ENCODE measurements at regions not wholly inside any gene's neighbourhood (a gene's known extent, or its start where the extent isn't known, plus 50 kb on each side); places are given as distances from the start of the nearest gene placed in this dataset.
A peak's percentile ranks its signal among the peaks of the same experiment; 100 is the strongest.

DNA sequence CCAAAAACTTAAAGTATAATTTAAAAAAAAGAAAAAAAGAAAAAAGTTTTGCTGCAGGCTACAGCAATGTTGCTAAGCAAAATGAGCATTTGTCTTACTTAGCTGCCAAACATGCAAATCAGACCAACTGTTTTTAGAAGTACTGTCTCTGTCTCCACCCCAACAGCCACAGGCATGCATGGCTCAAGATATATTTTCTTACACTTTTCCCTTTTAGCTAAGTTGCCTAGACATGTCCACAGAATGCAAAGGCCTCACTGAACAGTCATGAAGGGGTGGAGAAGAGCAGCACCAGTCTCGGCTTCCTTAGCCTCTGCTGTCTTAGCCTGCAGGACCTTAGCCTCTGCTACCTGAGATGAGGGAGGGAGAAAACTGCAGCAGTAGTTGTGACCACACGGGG, 128.0 kb upstream of the EIF1AY start:
- H3K4me1 ChIP-seq (ENCODE audit: insufficient read depth, poor library complexity, severe bottlenecking) = no peaks in the 10 kb centered on the region
- TF ChIP-seq, protein P1, sequence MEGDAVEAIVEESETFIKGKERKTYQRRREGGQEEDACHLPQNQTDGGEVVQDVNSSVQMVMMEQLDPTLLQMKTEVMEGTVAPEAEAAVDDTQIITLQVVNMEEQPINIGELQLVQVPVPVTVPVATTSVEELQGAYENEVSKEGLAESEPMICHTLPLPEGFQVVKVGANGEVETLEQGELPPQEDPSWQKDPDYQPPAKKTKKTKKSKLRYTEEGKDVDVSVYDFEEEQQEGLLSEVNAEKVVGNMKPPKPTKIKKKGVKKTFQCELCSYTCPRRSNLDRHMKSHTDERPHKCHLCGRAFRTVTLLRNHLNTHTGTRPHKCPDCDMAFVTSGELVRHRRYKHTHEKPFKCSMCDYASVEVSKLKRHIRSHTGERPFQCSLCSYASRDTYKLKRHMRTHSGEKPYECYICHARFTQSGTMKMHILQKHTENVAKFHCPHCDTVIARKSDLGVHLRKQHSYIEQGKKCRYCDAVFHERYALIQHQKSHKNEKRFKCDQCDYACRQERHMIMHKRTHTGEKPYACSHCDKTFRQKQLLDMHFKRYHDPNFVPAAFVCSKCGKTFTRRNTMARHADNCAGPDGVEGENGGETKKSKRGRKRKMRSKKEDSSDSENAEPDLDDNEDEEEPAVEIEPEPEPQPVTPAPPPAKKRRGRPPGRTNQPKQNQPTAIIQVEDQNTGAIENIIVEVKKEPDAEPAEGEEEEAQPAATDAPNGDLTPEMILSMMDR (IDR thresholded peaks at IDR 0.05; ENCODE audit: poor library complexity, severe bottlenecking) = no peak
- DNase-seq (ENCODE audit: low spot score) (no peak), ATAC-seq (ENCODE audit: low read depth) (peak; percentile 27; the same call in 1 of the 3 replicates)
- H3K36me3 ChIP-seq (ENCODE audit: low read depth) = no peaks in the 10 kb centered on the region
- no peaks in the 10 kb centered on the region for H3K9me3 ChIP-seq (ENCODE audit: severe bottlenecking)
- H3K27ac ChIP-seq (ENCODE audit: poor library complexity, severe bottlenecking) = no peak overlapping the region
- no peaks in the 10 kb centered on the region for H3K27me3 ChIP-seq (ENCODE audit: insufficient read depth, poor library complexity, severe bottlenecking)
- H3K4me3 ChIP-seq (ENCODE audit: severe bottlenecking) = no peak overlapping the region

DNA sequence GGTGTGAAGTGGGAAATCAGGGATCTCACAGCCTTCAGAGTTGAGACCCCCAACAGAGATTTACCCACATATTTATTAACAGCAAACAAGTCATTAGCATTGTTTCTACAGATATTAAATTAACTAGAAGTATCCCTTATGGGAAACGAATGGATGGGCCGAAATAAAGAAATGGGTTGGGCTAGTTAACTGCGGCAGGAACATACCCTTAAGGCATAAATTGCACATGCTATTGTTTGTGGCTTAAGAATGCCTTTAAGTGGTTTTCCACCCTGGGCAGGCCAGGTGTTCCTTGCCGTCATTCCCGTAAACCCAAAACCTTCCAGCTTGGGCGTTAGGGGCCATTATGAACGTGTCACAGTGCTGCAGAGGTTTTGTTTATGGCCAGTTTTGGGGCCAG, 126.3 kb upstream of the EIF1AY start:
- H3K27ac ChIP-seq (ENCODE audit: poor library complexity, severe bottlenecking) = no peak overlapping the region
- no peaks in the 10 kb centered on the region for H3K4me1 ChIP-seq (ENCODE audit: insufficient read depth, poor library complexity, severe bottlenecking)
- H3K4me3 ChIP-seq (ENCODE audit: severe bottlenecking) = no peak overlapping the region
- no peak for DNase-seq (ENCODE audit: low spot score)
- no peaks in the 10 kb centered on the region for H3K27me3 ChIP-seq (ENCODE audit: insufficient read depth, poor library complexity, severe bottlenecking)
- no peak for ATAC-seq (ENCODE audit: low read depth)
- TF ChIP-seq, protein P1 (IDR thresholded peaks at IDR 0.05; ENCODE audit: poor library complexity, severe bottlenecking) = no peak
- no peaks in the 10 kb centered on the region for H3K36me3 ChIP-seq (ENCODE audit: low read depth)
- no peaks in the 10 kb centered on the region for H3K9me3 ChIP-seq (ENCODE audit: severe bottlenecking)

DNA sequence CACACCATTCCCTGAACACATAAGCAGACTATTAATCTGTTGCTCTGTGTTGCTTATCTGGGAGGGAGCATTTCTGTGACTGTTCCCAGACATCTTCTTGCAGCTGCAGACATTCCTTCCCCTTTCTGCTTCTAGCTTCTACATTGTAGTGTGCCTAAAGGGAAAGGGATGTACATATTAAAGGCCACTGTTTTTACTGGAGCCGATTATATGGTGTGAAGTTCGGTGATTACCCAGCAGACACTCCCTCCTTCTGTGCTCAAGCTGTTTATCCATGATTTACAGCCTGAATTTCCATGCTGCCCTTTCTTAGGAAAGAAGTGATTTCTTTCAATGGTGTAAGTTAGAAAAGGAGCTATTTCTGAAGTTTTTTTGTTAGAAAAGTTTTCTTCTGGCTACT, 105.4 kb upstream of the EIF1AY start:
- Histone ChIP-seq H3K27ac (ENCODE audit: poor library complexity, severe bottlenecking) (no peak overlapping the region), H3K27me3 (ENCODE audit: insufficient read depth, poor library complexity, severe bottlenecking) (no peaks in the 10 kb centered on the region), H3K4me3 (ENCODE audit: severe bottlenecking) (no peak overlapping the region), H3K9me3 (ENCODE audit: severe bottlenecking) (no peaks in the 10 kb centered on the region), H3K4me1 (ENCODE audit: insufficient read depth, poor library complexity, severe bottlenecking) (no peaks in the 10 kb centered on the region), H3K36me3 (ENCODE audit: low read depth) (no peaks in the 10 kb centered on the region)
- TF ChIP-seq, protein P1 (IDR thresholded peaks at IDR 0.05; ENCODE audit: poor library complexity, severe bottlenecking) = no peak
- ATAC-seq (ENCODE audit: low read depth) (no peak), DNase-seq (ENCODE audit: low spot score) (no peak)

DNA sequence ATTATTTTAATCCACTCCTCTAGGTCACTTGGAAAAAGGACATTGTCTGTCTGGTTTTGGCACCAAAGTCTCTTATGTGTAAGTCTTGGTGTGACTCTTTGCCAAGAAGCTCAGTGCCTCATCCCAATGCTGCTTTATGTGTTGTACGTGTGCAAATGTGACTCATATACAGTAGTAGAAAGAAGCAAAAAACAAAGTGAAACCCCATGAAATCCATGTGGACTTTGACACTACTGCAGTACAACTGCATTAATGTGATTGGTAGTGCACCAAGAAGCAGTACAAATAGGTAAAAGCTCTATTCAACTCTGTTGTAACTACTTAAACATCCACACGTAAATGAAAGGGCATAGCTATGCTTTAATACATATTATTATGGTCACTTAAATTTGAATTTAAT, 59.6 kb upstream of the EIF1AY start:
- Histone ChIP-seq H3K9me3 (ENCODE audit: severe bottlenecking) (no peaks in the 10 kb centered on the region), H3K4me1 (ENCODE audit: insufficient read depth, poor library complexity, severe bottlenecking) (no peaks in the 10 kb centered on the region), H3K27me3 (ENCODE audit: insufficient read depth, poor library complexity, severe bottlenecking) (no peaks in the 10 kb centered on the region), H3K36me3 (ENCODE audit: low read depth) (no peaks in the 10 kb centered on the region), H3K27ac (ENCODE audit: poor library complexity, severe bottlenecking) (no peak overlapping the region), H3K4me3 (ENCODE audit: severe bottlenecking) (no peak overlapping the region)
- TF ChIP-seq, protein P1 (IDR thresholded peaks at IDR 0.05; ENCODE audit: poor library complexity, severe bottlenecking) = no peak
- ATAC-seq (ENCODE audit: low read depth) = no peak
- DNase-seq (ENCODE audit: low spot score) = no peak
